Karpas-422 (cell line): ENCODE measurements at regions not wholly inside any gene's neighbourhood (a gene's known extent, or its start where the extent isn't known, plus 50 kb on each side); places are given as distances from the start of the nearest gene placed in this dataset.

Experiments used
- DNase-seq: peaks from one replicate; pipeline ENCODE4 v3.0.0-alpha.2; 2015
- H2AFZ ChIP-seq: fragments of 200-600 bp; sonication (generic); 2 replicates; pipeline ENCODE4 v1.6.1; 2014; ENCODE audit warnings: antibody characterized with exemption, low read length, mixed read lengths
- H3K27ac ChIP-seq: fragments of 200-600 bp; sonication (generic); 2 replicates; pipeline ENCODE4 v1.5.1; 2014; ENCODE audit warnings: mild to moderate bottlenecking, low read length, moderate library complexity
- H3K27me3 ChIP-seq: fragments of 200-600 bp; sonication (generic); 2 replicates; pipeline ENCODE4 v1.6.1; 2014; ENCODE audit warnings: low read length, mixed read lengths
- H3K36me3 ChIP-seq: fragments of 200-600 bp; sonication (generic); 2 replicates; pipeline ENCODE4 v1.6.1; 2014; ENCODE audit warnings: low read length, mixed read lengths; ENCODE audit not compliant: insufficient read depth
- H3K4me1 ChIP-seq: fragments of 200-600 bp; sonication (generic); 2 replicates; pipeline ENCODE4 v1.6.1; 2014; ENCODE audit warnings: mild to moderate bottlenecking, low read length, mixed read lengths
- H3K4me2 ChIP-seq: fragments of 200-600 bp; sonication (generic); 2 replicates; pipeline ENCODE4 v1.6.1; 2014; ENCODE audit warnings: low read length, low read depth, mild to moderate bottlenecking; ENCODE audit not compliant: poor library complexity, severe bottlenecking
- H3K4me3 ChIP-seq: fragments of 200-600 bp; sonication (generic); 2 replicates; pipeline ENCODE4 v1.5.1; 2014; ENCODE audit warnings: mild to moderate bottlenecking, antibody characterized with exemption, low read length, mixed read lengths
- H3K79me2 ChIP-seq: fragments of 200-600 bp; sonication (generic); 2 replicates; pipeline ENCODE4 v1.6.1; 2014; ENCODE audit warnings: mild to moderate bottlenecking, low read length, mixed read lengths
- H3K9ac ChIP-seq: fragments of 200-600 bp; sonication (generic); 2 replicates; pipeline ENCODE4 v1.6.0; 2014; ENCODE audit warnings: low read length
- H3K9me2 ChIP-seq: fragments of 200-600 bp; sonication (generic), shearing (Covaris generic); replicated peaks from 2 replicates; pipeline ENCODE4 v1.6.0; 2014; ENCODE audit warnings: mild to moderate bottlenecking, low read length, moderate library complexity; ENCODE audit not compliant: insufficient read depth
- H3K9me3 ChIP-seq: fragments of 300-700, 200-600 bp; sonication (generic); 2 replicates; pipeline ENCODE4 v1.6.1; 2014; ENCODE audit warnings: low read length, mixed read lengths
- H4K20me1 ChIP-seq: fragments of 200-600 bp; sonication (generic); 2 replicates; pipeline ENCODE4 v1.6.1; 2014; ENCODE audit warnings: mild to moderate bottlenecking, antibody characterized with exemption, low read length, low read depth; ENCODE audit not compliant: insufficient read depth

DNA sequence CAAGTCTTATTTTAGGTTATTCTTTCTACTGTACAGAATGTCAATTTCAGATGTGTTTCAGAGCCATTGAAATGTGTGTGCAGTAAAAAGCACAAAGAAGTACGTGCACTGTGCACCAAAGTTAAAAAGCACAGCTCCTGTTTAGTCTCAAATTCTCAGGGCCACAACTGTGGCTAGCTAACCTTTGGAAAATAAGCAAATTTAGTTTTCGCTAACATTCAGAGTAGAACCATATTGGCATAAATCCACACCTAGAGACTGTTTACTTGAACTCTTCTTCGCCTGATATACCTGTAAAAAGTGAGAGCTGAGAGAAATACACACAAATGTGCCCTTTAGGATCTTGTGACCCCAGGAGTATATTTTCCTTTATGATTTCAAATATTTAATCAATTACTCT is 353.9 kb downstream of the TFEC start:
- H3K79me2 ChIP-seq: no peaks in the 10 kb centered on the region
- no peaks in the 10 kb centered on the region for H3K9me2 ChIP-seq

DNA sequence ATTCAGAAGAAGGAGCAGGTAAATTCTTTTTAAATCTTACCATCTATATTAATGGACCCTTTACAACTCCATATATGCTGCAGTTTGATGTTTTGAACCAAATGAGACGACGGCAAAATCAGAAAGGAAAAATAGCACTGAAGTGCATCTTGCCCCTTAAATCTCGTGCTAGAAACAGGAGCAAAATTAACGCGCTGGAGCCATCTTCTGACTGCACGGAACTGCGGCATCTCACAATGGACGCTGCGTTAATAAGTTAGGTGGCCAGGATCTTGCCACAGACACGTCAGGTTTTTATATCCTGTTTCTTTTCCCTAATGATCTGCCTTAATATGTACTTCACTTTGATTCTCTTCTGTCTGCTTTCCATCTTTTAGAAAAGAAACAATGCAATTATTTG is 354.5 kb downstream of the TFEC start:
- no peak overlapping the region for H3K9ac ChIP-seq
- H3K9me3 ChIP-seq: peaks cover 15% of the 10 kb centered on the region; the same call in 1 of the 2 replicates
- H3K4me3 ChIP-seq: no peak overlapping the region
- no peaks in the 10 kb centered on the region for H3K27me3 ChIP-seq
- no peak overlapping the region for H3K4me2 ChIP-seq
- H2AFZ ChIP-seq: no peak overlapping the region
- no peak overlapping the region for H3K27ac ChIP-seq
- no peaks in the 10 kb centered on the region for H3K79me2 ChIP-seq
- DNase-seq: no peak
- H4K20me1 ChIP-seq: no peaks in the 10 kb centered on the region
- H3K4me1 ChIP-seq: no peaks in the 10 kb centered on the region
- no peaks in the 10 kb centered on the region for H3K9me2 ChIP-seq
- H3K36me3 ChIP-seq: no peaks in the 10 kb centered on the region

More for the DNA sequence above, 353.9 kb downstream of the TFEC start:
- H3K27me3 ChIP-seq: no peaks in the 10 kb centered on the region
- H2AFZ ChIP-seq: no peak overlapping the region
- no peaks in the 10 kb centered on the region for H3K36me3 ChIP-seq
- no peak overlapping the region for H3K4me3 ChIP-seq
- H3K9me3 ChIP-seq: peaks cover 17% of the 10 kb centered on the region; the same call in 1 of the 2 replicates
- no peaks in the 10 kb centered on the region for H4K20me1 ChIP-seq
- no peaks in the 10 kb centered on the region for H3K4me1 ChIP-seq
- no peak overlapping the region for H3K9ac ChIP-seq
- no peak overlapping the region for H3K4me2 ChIP-seq
- no peak for DNase-seq
- H3K27ac ChIP-seq: no peak overlapping the region

- H3K9me2 ChIP-seq: no peaks in the 10 kb centered on the region
- no peaks in the 10 kb centered on the region for H3K4me1 ChIP-seq
- H3K9ac ChIP-seq: no peak overlapping the region
- H4K20me1 ChIP-seq: no peaks in the 10 kb centered on the region
- no peak for DNase-seq
- H3K27me3 ChIP-seq: no peaks in the 10 kb centered on the region
- no peaks in the 10 kb centered on the region for H3K36me3 ChIP-seq
- H3K79me2 ChIP-seq: no peaks in the 10 kb centered on the region
- H3K9me3 ChIP-seq: peaks cover 17% of the 10 kb centered on the region; the same call in 1 of the 2 replicates
- H2AFZ ChIP-seq: no peak overlapping the region
- H3K4me2 ChIP-seq: no peak overlapping the region
- H3K4me3 ChIP-seq: no peak overlapping the region
- H3K27ac ChIP-seq: no peak overlapping the region
These were observed 356.0 kb downstream of the TFEC start for GRCh38 chr7:115674467-115675024.

DNA sequence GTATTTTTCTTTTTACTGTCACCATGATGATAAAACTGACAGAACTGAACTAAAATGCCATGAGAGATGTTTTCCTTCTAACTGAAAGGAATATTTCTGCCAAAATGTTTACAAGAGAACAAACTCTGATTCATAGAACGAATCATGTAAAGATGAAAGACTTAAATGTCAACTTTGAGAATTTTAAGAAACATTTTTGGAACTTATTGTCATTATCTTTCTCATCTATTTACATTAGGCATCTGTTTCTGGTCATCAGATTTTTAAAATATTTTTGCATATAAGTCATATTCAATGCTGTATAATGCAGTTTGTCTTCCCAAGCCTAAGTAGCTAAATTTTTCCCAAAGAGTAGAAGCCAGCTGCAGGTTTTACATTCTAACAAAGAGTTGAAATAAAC is 358.5 kb downstream of the TFEC start:
- Histone ChIP-seq H3K27me3 (no peaks in the 10 kb centered on the region), H3K79me2 (no peaks in the 10 kb centered on the region), H3K4me3 (no peak overlapping the region), H3K9me3 (peaks cover 26% of the 10 kb centered on the region; the same call in 1 of the 2 replicates), H3K4me2 (no peak overlapping the region), H4K20me1 (no peaks in the 10 kb centered on the region), H3K4me1 (no peaks in the 10 kb centered on the region), H3K27ac (no peak overlapping the region), H3K9me2 (no peaks in the 10 kb centered on the region), H3K36me3 (no peaks in the 10 kb centered on the region), H3K9ac (no peak overlapping the region), H2AFZ (no peak overlapping the region)
- no peak for DNase-seq

GRCh38 chr7:115662676-115663075 is 367.9 kb downstream of the TFEC start:
- Histone ChIP-seq H2AFZ (no peak overlapping the region), H3K9ac (no peak overlapping the region), H3K4me3 (no peak overlapping the region), H3K27ac (no peak overlapping the region), H3K4me1 (no peaks in the 10 kb centered on the region), H3K36me3 (no peaks in the 10 kb centered on the region), H3K4me2 (no peak overlapping the region), H4K20me1 (no peaks in the 10 kb centered on the region), H3K9me2 (no peaks in the 10 kb centered on the region), H3K9me3 (peaks cover 14% of the 10 kb centered on the region; the same call in 1 of the 2 replicates), H3K79me2 (no peaks in the 10 kb centered on the region), H3K27me3 (no peaks in the 10 kb centered on the region)
- no peak for DNase-seq

- H3K4me1 ChIP-seq: no peaks in the 10 kb centered on the region
- no peaks in the 10 kb centered on the region for H3K27me3 ChIP-seq
- H3K36me3 ChIP-seq: no peaks in the 10 kb centered on the region
- H3K27ac ChIP-seq: no peak overlapping the region
- H4K20me1 ChIP-seq: no peaks in the 10 kb centered on the region
- no peak overlapping the region for H3K4me2 ChIP-seq
- DNase-seq: no peak
- no peak overlapping the region for H3K4me3 ChIP-seq
- peaks cover 13% of the 10 kb centered on the region; the same call in 1 of the 2 replicates for H3K9me3 ChIP-seq
- H3K9me2 ChIP-seq: no peaks in the 10 kb centered on the region
- no peak overlapping the region for H3K9ac ChIP-seq
- H3K79me2 ChIP-seq: no peaks in the 10 kb centered on the region
- no peak overlapping the region for H2AFZ ChIP-seq
These were observed 368.4 kb downstream of the TFEC start for GRCh38 chr7:115662120-115662519.

DNA sequence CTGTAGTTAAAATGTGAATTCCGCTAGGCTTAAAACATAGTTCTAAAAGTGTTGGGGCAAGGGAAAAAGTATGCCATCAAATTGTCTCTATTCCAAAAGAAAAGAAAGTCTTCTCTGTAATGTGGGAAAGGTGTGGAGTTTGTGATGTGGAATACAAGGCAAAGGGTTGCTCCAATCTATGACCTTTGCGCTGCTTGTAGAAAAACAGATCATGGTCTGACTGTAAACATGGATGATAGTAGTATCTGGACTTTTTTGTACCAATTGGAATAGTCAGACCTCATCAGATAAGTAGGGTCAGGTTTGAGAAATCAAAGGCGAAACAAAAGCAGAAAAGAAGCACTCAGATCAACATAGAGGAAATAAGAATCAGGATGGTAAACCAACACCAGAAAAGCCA is 372.3 kb downstream of the TFEC start:
- H3K4me1 ChIP-seq: no peaks in the 10 kb centered on the region
- no peak overlapping the region for H3K9ac ChIP-seq
- no peak overlapping the region for H2AFZ ChIP-seq
- H4K20me1 ChIP-seq: no peaks in the 10 kb centered on the region
- DNase-seq: no peak
- H3K4me2 ChIP-seq: no peak overlapping the region
- no peaks in the 10 kb centered on the region for H3K9me2 ChIP-seq
- H3K9me3 ChIP-seq: peaks cover 27% of the 10 kb centered on the region
- H3K79me2 ChIP-seq: no peaks in the 10 kb centered on the region
- H3K4me3 ChIP-seq: no peak overlapping the region
- no peaks in the 10 kb centered on the region for H3K36me3 ChIP-seq
- H3K27ac ChIP-seq: no peak overlapping the region
- no peaks in the 10 kb centered on the region for H3K27me3 ChIP-seq

DNA sequence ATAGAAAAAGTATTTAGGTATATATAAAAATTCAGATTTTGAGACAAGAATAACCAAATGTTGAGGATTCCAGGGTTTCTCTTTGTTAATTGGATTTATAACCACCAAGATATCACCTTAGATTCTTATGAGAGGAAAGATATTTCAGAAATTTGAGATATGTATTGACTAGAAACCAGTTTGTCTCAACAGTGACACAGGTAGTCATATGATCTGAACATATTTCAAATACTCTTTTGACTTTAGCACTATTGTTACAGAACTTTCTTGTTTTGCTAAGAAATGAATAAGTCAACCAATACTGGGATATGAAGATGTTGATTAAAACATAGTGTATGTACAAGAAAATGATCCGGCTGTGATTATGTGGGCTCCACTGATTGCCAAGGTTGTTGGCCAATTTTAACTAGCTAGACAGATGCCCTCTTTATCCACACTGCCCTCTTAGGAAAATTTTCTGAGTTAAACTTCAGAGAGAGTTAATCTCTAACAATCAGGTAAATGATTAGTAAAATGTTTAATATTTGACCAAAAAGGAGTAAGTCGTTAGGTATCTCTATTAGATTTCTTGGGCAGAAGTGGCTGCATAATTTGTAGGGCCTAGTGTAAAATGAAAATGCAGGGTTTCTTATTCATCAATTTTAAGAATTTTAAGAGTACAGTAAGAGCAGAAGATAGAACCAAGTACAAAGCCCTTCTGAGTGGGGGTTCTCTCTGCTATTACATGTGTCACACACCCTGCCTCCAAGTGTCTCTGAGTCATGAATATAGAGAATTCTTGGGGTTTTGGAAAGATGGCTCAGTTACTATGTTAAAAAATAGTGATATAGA is 376.0 kb downstream of the TFEC start:
- Histone ChIP-seq H3K9me2 (no peaks in the 10 kb centered on the region), H3K79me2 (no peaks in the 10 kb centered on the region), H3K27me3 (no peaks in the 10 kb centered on the region), H3K9ac (no peak overlapping the region), H2AFZ (no peak overlapping the region), H3K4me1 (no peaks in the 10 kb centered on the region), H3K36me3 (no peaks in the 10 kb centered on the region), H3K27ac (no peak overlapping the region), H4K20me1 (no peaks in the 10 kb centered on the region), H3K4me3 (no peak overlapping the region), H3K9me3 (peaks cover 32% of the 10 kb centered on the region), H3K4me2 (no peak overlapping the region)
- no peak for DNase-seq
